Activated effector memory CD4-positive, alpha-beta T cell treated with anti-CD3 and anti-CD28 coated beads, Interleukin-2, amount 50 U/mL, for 16 hours (primary cell): ENCODE measurements at regions not wholly inside any gene's neighbourhood (a gene's known extent, or its start where the extent isn't known, plus 50 kb on each side); places are given as distances from the start of the nearest gene placed in this dataset.
"Not testable (repeated sequence)": the region's sequence is repeated elsewhere in the genome, so short reads cannot be mapped to it uniquely, and the experiment has no call there.

Experiments
- DNase-seq: peaks from one replicate; pipeline ENCODE4 v3.0.0-alpha.2; 2020

GRCh38 chr14:49105956-49106355, 480.2 kb downstream of the RPS29 start:
- DNase-seq, result no peak

DNA sequence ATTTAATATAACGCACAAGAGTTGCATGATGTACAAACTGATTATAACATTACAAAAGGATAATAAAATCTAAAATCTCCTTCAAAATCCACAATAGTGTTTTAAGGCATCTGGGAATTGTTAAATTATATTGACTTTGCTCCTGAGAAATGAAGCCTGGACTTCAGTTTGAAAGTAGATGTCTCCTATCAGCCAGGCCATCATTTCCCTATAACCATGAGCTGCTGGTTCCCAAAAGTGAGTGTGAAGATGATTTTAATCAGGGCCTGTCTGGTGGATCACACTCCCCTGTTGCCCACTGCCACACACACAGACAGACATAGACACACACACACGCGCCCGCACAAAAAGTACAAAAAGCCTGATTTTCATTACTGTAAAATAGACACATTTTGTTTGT, 480.7 kb downstream of the RPS29 start:
- no peak for DNase-seq

DNA sequence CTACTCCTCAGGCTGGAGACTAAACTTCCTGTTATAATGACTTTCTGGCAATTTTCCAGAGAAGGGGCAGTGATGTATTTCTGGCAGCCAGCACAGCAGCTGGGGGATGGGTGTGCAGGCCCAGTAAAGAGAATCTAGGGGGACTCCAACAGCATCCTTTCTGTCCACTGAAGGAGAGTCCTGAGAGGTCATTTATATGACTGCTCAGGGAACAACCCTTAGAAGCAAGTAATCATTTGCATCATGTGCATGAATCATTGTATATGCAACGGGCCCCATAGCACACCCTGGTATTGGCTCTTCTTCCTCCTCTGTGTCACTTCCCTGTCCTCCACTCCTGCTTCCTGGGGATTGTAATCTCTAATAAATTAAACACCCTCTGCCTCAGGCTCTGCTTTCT, 493.8 kb downstream of the RPS29 start:
- DNase-seq, result no peak

DNA sequence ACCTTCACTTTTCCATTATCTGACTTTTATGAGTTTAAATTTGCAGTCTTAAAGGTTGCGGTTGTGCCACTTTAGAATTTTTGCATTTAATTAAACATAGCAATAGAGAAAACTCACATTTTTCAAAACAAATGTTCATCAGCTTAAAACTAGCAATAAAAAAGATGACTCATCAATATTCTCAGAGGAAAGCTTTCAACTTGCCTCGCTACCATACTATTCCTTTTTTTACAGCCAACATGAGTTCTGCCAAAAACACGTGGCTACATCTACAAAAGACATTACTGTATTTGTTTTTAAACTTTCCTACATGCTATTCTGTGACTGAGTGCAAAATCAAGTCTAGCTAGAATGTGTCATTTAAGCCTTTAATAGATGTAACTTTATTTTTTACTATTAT, 497.1 kb downstream of the RPS29 start:
- DNase-seq, result no peak

DNA sequence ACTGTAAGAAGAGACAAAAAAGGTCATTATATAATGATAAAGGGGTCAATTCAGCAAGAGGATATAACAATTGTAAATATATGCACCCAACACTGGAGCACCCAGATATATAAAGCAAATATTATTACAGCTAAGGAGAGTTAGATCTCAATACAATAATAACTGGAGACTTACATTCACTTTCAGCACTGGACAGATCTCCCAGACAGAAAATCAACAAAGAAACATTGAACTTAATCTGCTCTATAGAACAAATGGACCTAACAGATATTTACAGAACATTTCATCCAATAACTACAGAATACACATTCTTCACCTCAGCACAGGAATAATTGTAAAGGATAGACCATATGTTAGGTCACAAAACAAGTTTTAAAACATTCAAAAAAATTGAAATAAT, 512.9 kb downstream of the RPS29 start:
- not testable (repeated sequence) for DNase-seq

GRCh38 chr14:49058511-49058910, 527.7 kb downstream of the RPS29 start:
- no peak for DNase-seq

DNA sequence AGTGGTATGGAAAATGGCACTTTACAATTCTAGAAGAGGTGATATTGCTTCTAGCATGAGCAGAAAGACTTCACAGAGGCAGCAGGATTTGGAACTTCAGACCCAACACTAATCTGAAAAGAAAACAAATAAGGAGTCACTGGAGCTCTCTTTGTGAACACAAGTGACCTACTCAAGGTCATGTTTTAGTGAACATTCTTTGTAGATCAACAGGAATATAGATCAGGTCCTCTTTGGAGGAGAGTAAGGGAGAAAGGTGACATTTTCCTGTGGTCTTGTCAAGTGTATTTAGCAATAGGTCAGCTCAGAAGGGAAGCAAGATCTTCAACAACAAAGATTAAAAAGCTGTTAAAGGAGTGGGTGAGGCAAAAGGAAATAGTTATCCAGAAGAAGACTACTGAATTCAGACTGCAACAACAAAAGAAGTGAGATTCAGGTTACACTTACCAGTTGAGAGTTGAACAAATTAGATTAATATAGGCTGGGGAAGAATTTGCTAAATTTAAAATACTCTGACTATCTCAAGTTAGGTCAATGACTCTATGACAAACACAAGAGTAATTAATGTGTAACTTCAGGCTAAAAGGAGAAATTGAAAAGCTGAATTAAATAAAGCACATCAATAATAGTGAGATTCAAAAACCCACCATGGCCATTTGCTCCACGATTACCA, 528.2 kb downstream of the RPS29 start:
- no peak for DNase-seq

DNA sequence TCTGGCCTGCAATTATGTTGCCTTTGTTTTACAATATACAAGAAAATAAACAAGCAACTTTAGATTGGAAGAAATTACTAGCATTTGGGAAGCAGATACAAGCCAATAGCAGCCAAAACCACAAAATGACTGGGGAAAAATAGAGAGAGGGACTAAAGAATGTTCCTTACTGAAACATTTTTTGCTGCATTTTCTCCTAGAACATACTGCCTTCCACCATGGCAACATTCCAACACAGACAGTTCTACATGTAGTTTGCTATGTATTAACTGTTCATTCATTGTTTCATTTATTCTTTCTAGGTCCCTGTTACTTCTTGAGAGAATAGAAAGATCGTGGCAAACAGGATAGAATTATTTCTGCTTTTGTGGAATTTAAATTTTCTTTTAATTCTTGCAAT, 530.2 kb downstream of the RPS29 start:
- DNase-seq, result no peak

- DNase-seq, result no peak
Measured at GRCh38 chr14:49052521-49052920, 533.7 kb downstream of the RPS29 start.

GRCh38 chr14:49051328-49052060, 534.7 kb downstream of the RPS29 start:
- DNase-seq, result no peak

GRCh38 chr14:49050822-49051221, 535.4 kb downstream of the RPS29 start:
- DNase-seq, result no peak

GRCh38 chr14:49049711-49050110, 536.5 kb downstream of the RPS29 start:
- no peak for DNase-seq

- DNase-seq, result no peak
Measured at GRCh38 chr14:49044981-49045380, 541.2 kb downstream of the RPS29 start.

- no peak for DNase-seq
Measured at GRCh38 chr14:49036984-49037516, 549.1 kb downstream of the RPS29 start.

- no peak for DNase-seq
Measured at GRCh38 chr14:49036266-49036665, 549.9 kb downstream of the RPS29 start.

DNA sequence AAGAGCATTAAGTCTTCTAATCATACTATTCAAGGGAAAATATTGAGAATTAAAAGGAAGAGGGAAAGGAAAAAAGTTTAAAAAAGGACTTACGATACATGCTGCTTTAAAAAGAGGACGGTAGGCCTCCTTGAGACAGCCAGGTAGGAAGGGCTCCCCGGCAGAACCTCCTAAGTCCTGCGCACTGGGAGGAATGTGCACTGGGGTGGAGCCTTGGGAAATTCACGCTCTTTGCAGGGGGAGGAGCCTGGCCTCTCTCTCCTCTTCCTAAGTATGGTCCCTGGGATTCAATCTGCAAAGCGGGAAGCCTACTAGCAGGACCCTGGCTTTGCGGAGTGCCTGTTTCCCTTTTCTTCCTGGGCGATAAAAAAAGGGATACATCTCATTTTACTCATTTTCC, 553.0 kb downstream of the RPS29 start:
- DNase-seq, result no peak

- DNase-seq, result not testable (repeated sequence)
Measured at GRCh38 chr14:49031710-49032109, 554.5 kb downstream of the RPS29 start.

- no peak for DNase-seq
Measured at GRCh38 chr14:49019467-49020115, 566.6 kb downstream of the RPS29 start.

GRCh38 chr14:49017447-49017846, 568.7 kb downstream of the RPS29 start:
- no peak for DNase-seq

GRCh38 chr14:49016381-49016780, 569.8 kb downstream of the RPS29 start:
- DNase-seq, result no peak

DNA sequence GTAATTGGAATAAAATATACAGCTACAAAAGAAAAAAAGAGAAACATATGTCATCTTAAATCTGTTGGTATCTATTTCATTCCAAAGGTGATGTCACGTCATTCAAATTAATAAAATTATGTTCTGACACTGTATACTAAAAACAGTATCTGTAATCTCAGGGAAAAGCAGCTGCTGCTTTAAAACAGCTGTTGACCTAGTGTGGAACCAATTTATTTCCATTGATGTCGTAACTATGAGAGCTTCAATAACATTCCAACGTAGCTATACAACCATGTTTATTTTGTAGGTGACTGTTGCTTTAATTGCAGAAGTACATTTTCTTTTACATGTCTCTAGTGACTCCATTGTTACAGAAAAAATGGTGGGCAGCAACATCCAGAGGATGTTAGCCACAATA, 571.7 kb downstream of the RPS29 start:
- DNase-seq, result no peak

- no peak for DNase-seq
Measured at GRCh38 chr14:49008363-49008762, 577.8 kb downstream of the RPS29 start.

DNA sequence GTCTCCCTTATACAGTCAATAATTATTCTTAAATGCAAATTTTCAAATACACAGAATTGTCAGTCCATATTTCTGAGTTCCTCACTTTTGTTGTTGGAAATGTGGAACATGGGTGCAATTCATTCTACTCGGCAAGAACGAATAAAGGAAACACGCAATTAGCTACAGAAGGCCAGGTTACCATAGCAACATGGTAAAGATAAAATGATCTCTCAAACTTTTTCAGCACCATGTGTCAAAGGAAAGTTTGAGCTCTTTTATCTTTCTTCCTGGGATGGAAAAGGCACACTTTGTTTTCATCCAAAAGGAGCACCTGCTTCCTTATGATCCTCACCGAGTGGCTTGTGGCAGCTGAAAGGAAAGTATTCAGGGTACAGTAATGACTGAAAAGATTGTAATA, 595.0 kb downstream of the RPS29 start:
- DNase-seq, result no peak

DNA sequence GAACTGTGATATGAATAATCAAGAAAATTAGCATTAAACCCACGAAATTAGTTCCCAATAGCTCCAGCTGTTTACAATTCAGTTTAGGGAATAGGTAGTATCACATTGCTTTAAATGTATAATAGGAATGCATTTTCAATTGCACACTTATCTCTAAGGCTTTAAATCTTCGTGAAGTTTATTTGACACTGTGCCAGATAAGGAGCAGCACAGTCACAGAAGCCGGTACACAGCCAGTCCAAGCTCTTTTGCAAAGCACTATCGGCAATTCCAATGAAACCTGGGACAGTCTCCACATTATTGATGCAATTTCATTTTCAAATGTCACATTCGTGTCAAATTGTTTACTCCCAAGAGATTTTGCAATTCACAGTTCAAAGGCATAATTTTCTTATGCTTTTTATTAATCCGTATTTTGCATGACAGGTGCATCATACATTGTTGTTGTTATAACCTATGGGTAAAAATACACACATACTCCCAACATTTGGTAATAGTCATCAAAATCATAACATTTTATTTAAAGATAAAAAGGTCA, 602.8 kb downstream of the RPS29 start:
- DNase-seq, result no peak
